Neural cell (in vitro differentiated cells): ENCODE measurements at regions not wholly inside any gene's neighbourhood (a gene's known extent, or its start where the extent isn't known, plus 50 kb on each side); places are given as distances from the start of the nearest gene placed in this dataset.

Experiments used
- EP300 ChIP-seq: fragments of 450-650 bp; conservative IDR thresholded peaks from 2 replicates; pipeline ENCODE4 v1.6.1; 2014; ENCODE audit warnings: antibody characterized with exemption, mild to moderate bottlenecking, moderate library complexity; ENCODE audit not compliant: poor library complexity, severe bottlenecking
- EZH2 ChIP-seq: fragments of 200-600, 300-800 bp; shearing (Covaris generic), sonication (generic); IDR thresholded peaks from 2 replicates; pipeline ENCODE4 v1.6.1; 2014; ENCODE audit warnings: antibody characterized with exemption, low read length, borderline replicate concordance, mild to moderate bottlenecking; ENCODE audit not compliant: insufficient read depth, poor library complexity, severe bottlenecking
- MXI1 ChIP-seq: fragments of 450-650 bp; conservative IDR thresholded peaks from 2 replicates; pipeline ENCODE4 v1.6.1; 2014; ENCODE audit warnings: antibody characterized with exemption, mild to moderate bottlenecking; ENCODE audit not compliant: poor library complexity, severe bottlenecking
- POLR2AphosphoS5 ChIP-seq: IDR thresholded peaks from 2 replicates; pipeline ENCODE4 v1.6.1; 2012
- TAF1 ChIP-seq: IDR thresholded peaks from 2 replicates; pipeline ENCODE4 v1.6.1; 2012; ENCODE audit warnings: low read depth
- TF ChIP-seq, protein P1 (sequence below): fragments of 450-650 bp; IDR thresholded peaks from 2 replicates; pipeline ENCODE4 v1.5.1; 2014; ENCODE audit warnings: antibody characterized with exemption, mild to moderate bottlenecking, moderate library complexity; ENCODE audit not compliant: poor library complexity, severe bottlenecking
- TF ChIP-seq, protein P2 (sequence below): IDR thresholded peaks from 2 replicates; pipeline ENCODE4 v1.6.1; 2012; ENCODE audit warnings: borderline replicate concordance

- TF ChIP-seq, protein P1, sequence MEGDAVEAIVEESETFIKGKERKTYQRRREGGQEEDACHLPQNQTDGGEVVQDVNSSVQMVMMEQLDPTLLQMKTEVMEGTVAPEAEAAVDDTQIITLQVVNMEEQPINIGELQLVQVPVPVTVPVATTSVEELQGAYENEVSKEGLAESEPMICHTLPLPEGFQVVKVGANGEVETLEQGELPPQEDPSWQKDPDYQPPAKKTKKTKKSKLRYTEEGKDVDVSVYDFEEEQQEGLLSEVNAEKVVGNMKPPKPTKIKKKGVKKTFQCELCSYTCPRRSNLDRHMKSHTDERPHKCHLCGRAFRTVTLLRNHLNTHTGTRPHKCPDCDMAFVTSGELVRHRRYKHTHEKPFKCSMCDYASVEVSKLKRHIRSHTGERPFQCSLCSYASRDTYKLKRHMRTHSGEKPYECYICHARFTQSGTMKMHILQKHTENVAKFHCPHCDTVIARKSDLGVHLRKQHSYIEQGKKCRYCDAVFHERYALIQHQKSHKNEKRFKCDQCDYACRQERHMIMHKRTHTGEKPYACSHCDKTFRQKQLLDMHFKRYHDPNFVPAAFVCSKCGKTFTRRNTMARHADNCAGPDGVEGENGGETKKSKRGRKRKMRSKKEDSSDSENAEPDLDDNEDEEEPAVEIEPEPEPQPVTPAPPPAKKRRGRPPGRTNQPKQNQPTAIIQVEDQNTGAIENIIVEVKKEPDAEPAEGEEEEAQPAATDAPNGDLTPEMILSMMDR, result no peak
- TF ChIP-seq EP300 (no peak), TAF1 (no peak), EZH2 (no peak), MXI1 (no peak), POLR2AphosphoS5 (no peak)
- TF ChIP-seq, protein P2, sequence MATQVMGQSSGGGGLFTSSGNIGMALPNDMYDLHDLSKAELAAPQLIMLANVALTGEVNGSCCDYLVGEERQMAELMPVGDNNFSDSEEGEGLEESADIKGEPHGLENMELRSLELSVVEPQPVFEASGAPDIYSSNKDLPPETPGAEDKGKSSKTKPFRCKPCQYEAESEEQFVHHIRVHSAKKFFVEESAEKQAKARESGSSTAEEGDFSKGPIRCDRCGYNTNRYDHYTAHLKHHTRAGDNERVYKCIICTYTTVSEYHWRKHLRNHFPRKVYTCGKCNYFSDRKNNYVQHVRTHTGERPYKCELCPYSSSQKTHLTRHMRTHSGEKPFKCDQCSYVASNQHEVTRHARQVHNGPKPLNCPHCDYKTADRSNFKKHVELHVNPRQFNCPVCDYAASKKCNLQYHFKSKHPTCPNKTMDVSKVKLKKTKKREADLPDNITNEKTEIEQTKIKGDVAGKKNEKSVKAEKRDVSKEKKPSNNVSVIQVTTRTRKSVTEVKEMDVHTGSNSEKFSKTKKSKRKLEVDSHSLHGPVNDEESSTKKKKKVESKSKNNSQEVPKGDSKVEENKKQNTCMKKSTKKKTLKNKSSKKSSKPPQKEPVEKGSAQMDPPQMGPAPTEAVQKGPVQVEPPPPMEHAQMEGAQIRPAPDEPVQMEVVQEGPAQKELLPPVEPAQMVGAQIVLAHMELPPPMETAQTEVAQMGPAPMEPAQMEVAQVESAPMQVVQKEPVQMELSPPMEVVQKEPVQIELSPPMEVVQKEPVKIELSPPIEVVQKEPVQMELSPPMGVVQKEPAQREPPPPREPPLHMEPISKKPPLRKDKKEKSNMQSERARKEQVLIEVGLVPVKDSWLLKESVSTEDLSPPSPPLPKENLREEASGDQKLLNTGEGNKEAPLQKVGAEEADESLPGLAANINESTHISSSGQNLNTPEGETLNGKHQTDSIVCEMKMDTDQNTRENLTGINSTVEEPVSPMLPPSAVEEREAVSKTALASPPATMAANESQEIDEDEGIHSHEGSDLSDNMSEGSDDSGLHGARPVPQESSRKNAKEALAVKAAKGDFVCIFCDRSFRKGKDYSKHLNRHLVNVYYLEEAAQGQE, result no peak
These were observed 60.6 kb upstream of the ZFR start for GRCh38 chr5:32504989-32505596.
